Naive B cell (primary cell): ENCODE measurements at regions not wholly inside any gene's neighbourhood (a gene's known extent, or its start where the extent isn't known, plus 50 kb on each side); places are given as distances from the start of the nearest gene placed in this dataset.
"Not testable (repeated sequence)": the region's sequence is repeated elsewhere in the genome, so short reads cannot be mapped to it uniquely, and the experiment has no call there.

Source experiments
- ATAC-seq, 2 donors: fragments of 150-1000 bp; cut with Tn5 transposase; 2 replicates each; pipeline ENCODE4 v1.10.0; 2021; ENCODE audit warnings: low read depth in 2 of 2, mild to moderate bottlenecking in 2 of 2, moderate library complexity in 2 of 2
- DNase-seq: peaks from one replicate; pipeline ENCODE4 v3.0.0; 2022
- H3K27ac Mint-ChIP-seq, 6 donors: one replicate each; pipeline ENCODE4 v1.8.0; 2020 to 2022; ENCODE audit warnings: mild to moderate bottlenecking in 6 of 6, mixed read lengths in 6 of 6, moderate library complexity in 5 of 6, inconsistent platforms in 2 of 6
- H3K27me3 Mint-ChIP-seq, 3 donors: one replicate each; pipeline ENCODE4 v1.8.0; 2021 to 2022; ENCODE audit warnings: mixed read lengths in 3 of 3, mild to moderate bottlenecking in 1 of 3
- H3K36me3 Mint-ChIP-seq, 2 donors: one replicate each; pipeline ENCODE4 v1.8.0; 2020 to 2022; ENCODE audit warnings: mixed read lengths in 2 of 2, inconsistent platforms in 1 of 2, mild to moderate bottlenecking in 1 of 2
- H3K4me1 Mint-ChIP-seq, 3 donors: one replicate each; pipeline ENCODE4 v1.8.0; 2020 to 2022; ENCODE audit warnings: mixed read lengths in 3 of 3, inconsistent platforms in 1 of 3, mild to moderate bottlenecking in 1 of 3, moderate library complexity in 1 of 3
- H3K4me3 Mint-ChIP-seq, 8 donors: one replicate each; pipeline ENCODE4 v1.8.0; 2020 to 2022; ENCODE audit warnings: mild to moderate bottlenecking in 8 of 8, mixed read lengths in 8 of 8, moderate library complexity in 8 of 8, inconsistent platforms in 2 of 8
- H3K9me3 Mint-ChIP-seq, 7 donors: one replicate each; pipeline ENCODE4 v1.8.0; 2020 to 2022; ENCODE audit warnings: mixed read lengths in 7 of 7, mild to moderate bottlenecking in 5 of 7, inconsistent platforms in 2 of 7, moderate library complexity in 1 of 7

DNA sequence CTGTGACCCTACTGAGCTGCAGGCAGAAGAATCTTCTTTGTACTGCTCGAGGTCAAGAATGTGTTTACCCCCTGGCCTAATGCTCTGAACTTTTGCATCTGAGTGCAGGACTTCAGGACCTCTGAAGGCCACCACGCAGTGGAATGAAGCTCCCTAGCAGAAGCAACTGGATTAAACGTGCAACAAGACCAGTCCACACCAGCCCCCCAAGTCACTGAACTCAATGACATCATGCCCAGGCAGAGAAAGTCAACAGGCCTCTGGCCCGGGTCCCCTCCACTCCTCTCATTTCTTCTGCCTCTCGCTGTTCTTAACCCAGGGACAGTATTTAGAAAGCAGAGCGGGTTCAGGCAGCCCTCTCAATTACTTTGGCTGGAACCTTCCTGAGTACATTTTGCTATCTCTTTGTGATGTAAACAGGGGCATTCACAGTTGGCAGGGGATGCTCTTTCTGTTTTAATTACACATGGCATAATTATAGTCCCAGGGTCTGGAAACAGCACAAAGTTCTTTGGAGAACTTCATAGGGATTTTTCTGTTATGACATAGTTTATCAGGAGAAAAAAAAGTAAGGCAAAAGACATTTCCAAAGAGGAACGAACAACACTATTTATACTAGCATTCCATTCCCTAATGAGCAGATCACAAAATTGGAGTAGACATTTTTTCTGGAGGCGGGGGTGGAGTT lies 108.2 kb upstream of the SPATA31D4 start:
- Mint-ChIP-seq H3K9me3 (no peaks in the 10 kb centered on the region), H3K36me3 (no peaks in the 10 kb centered on the region), H3K4me3 (no peak overlapping the region), H3K27ac (peak overlapping the region in 2 of 6 donors; percentile 2 to 21), H3K4me1 (peaks cover 10 to 13% (median 12%) of the 10 kb centered on the region in 3 donors), H3K27me3 (no peaks in the 10 kb centered on the region)
- no peak for ATAC-seq
- DNase-seq, result no peak

- no peak for DNase-seq
- ATAC-seq, result no peak
- Mint-ChIP-seq H3K27ac (no peak overlapping the region), H3K4me3 (no peak overlapping the region), H3K9me3 (no peaks in the 10 kb centered on the region), H3K27me3 (no peaks in the 10 kb centered on the region), H3K36me3 (no peaks in the 10 kb centered on the region), H3K4me1 (peaks cover 0 to 3% (median under 1%) of the 10 kb centered on the region in 3 donors)
Observed at GRCh38 chr9:81822301-81822865, 105.8 kb upstream of the SPATA31D4 start.

DNA sequence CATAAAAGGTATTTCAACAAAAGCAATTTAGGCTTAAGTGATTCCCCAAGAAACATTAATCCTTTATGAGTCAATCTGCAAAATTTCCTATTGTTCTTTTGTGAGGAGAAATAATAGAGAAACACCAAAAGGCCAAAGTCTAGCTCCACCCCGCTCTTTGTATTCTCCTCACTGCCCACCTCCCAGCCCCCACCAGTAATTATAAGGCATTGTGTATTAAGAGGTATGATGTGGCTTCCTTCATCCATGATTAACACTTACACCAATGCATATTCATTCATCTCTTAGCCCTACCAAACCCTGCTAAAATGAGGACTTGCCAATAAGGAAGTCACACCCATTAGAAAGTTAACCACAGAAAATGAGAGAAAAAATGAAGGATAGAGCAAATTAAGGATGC lies 105.3 kb upstream of the SPATA31D4 start:
- Mint-ChIP-seq H3K9me3 (no peaks in the 10 kb centered on the region), H3K27ac (peak overlapping the region in 1 of 6 donors; percentile 16), H3K4me3 (no peak overlapping the region), H3K36me3 (no peaks in the 10 kb centered on the region), H3K27me3 (no peaks in the 10 kb centered on the region), H3K4me1 (peaks cover 4 to 9% (median 6%) of the 10 kb centered on the region in 3 donors)
- DNase-seq (no peak), ATAC-seq (no peak)

GRCh38 chr9:81823672-81824554 lies 104.3 kb upstream of the SPATA31D4 start:
- Mint-ChIP-seq H3K27ac (peak overlapping the region in 1 of 6 donors; percentile 49), H3K27me3 (no peaks in the 10 kb centered on the region), H3K4me1 (peaks cover 7 to 18% (median 15%) of the 10 kb centered on the region in 3 donors), H3K4me3 (no peak overlapping the region), H3K36me3 (no peaks in the 10 kb centered on the region), H3K9me3 (no peaks in the 10 kb centered on the region)
- ATAC-seq (no peak), DNase-seq (no peak)

DNA sequence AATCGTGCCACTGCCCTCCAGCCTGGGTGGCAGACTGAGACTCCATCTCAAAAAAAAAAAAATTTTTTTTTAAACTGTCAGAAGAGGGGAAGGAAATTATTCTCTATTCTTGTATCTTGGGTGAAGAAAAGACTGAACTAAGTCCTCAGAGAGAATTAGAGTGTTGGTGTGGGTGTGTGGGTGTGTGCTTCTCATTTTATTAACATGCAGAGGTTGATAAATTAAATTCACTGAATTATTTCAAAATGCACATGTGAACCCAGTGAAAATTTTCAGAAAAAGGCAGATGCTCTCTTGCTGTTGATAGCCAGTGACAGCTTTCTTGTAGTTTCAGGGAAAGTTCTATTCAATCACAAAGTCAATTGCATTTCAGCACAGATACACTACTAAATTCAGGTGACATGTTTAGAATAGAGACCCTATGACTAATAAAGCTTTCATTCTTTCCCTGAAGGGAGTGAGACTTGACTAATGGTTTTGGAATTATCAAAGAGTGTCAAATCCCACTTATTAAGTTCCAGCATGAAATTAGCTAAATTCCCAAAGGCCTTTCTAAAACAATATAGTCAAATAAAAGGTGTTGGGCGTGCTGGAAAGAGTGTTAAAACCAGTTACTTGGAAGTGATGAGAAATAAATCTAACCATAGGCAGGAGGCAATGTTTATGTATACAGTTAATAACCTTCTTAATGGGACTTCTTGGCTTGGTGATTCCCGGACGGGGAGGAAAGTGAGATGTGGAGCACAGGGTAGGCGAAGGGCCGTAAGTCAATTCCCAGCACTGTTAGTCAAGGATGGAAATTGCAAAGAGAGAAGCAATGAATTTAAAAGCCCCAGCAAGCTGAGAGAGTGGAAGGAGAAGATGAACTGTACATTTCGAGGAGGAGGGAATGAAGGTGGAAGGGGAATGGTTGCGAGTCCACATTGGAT lies 103.2 kb upstream of the SPATA31D4 start:
- Mint-ChIP-seq H3K27ac (peak overlapping the region in 1 of 6 donors; percentile 48), H3K9me3 (no peaks in the 10 kb centered on the region), H3K27me3 (no peaks in the 10 kb centered on the region), H3K4me3 (no peak overlapping the region), H3K36me3 (no peaks in the 10 kb centered on the region), H3K4me1 (peaks cover 14 to 26% (median 25%) of the 10 kb centered on the region in 3 donors)
- no peak for DNase-seq
- no peak for ATAC-seq

DNA sequence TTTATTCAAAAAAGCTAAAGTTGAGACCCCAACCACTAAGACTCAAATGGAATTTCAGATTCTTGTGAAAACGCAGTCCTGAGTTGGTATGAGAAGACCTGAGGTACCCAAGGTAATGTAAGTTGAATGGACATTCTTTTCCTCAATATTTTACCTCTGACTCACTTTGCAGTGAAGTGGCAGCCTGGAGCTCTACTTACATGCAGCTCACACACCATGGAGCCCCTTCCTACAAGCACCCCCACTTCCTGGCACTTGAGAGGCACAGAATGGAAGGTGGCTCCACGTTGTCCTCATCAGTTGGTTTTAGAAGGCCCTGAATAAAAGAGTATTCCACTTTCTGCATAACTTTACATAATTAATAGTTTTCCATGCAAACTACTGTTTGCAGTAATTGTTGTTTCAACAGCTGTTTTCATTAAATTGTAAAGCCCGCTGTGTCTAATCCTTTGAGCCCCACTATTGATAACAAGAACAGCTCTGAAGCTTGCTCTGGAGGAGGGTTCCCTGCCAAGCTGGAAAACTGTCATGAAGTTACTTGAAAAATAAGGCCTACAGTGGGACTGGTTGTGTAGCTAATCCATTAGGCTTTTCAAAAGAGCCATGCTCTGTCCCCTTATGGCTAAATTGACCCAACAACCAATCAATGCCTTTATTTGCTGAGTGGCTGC lies 102.2 kb upstream of the SPATA31D4 start:
- Mint-ChIP-seq H3K4me1 (peaks cover 14 to 26% (median 25%) of the 10 kb centered on the region in 3 donors), H3K27me3 (no peaks in the 10 kb centered on the region), H3K4me3 (no peak overlapping the region), H3K36me3 (no peaks in the 10 kb centered on the region), H3K9me3 (no peaks in the 10 kb centered on the region), H3K27ac (no peak overlapping the region)
- DNase-seq, result no peak
- ATAC-seq, result no peak

DNA sequence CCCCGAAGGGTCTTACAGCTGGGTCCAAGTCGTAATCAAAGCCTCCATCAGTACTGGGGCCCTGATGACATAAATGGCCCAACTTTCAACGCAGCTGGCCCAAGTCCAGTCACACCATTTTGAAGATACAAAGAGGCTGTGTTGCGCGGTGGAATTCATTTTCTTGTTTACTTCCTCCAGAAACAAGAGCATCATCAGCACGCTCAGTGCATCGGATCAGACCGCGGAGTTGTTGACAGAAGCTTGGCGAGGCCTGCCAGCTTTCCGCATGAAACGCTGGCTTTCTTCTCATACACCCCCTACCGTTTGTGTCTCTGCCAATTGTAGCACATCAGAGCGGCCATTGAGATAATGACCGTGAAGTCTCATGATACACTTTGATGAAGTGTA lies 101.7 kb upstream of the SPATA31D4 start:
- Mint-ChIP-seq H3K27me3 (no peaks in the 10 kb centered on the region), H3K4me3 (no peak overlapping the region), H3K9me3 (no peaks in the 10 kb centered on the region), H3K4me1 (peaks cover 17 to 26% (median 25%) of the 10 kb centered on the region in 3 donors), H3K36me3 (no peaks in the 10 kb centered on the region), H3K27ac (no peak overlapping the region)
- no peak for DNase-seq
- ATAC-seq, result no peak

- Mint-ChIP-seq H3K27me3 (no peaks in the 10 kb centered on the region), H3K4me1 (peaks cover 17 to 26% (median 25%) of the 10 kb centered on the region in 3 donors), H3K9me3 (no peaks in the 10 kb centered on the region), H3K4me3 (peak overlapping the region in 4 of 8 donors; percentile 1 to 45 (median 22)), H3K27ac (no peak overlapping the region), H3K36me3 (no peaks in the 10 kb centered on the region)
- peak; percentile 24 for DNase-seq
- ATAC-seq, result peak; percentile 78 to 79
Observed at GRCh38 chr9:81827616-81828296, 100.5 kb upstream of the SPATA31D4 start.

GRCh38 chr9:81829195-81829882 lies 98.9 kb upstream of the SPATA31D4 start:
- H3K27me3 Mint-ChIP-seq, result no peaks in the 10 kb centered on the region
- H3K27ac Mint-ChIP-seq, result peak overlapping the region in 2 of 6 donors; percentile 41 to 76
- no peaks in the 10 kb centered on the region for H3K9me3 Mint-ChIP-seq
- H3K4me1 Mint-ChIP-seq, result peaks cover 17 to 26% (median 25%) of the 10 kb centered on the region in 3 donors
- H3K36me3 Mint-ChIP-seq, result no peaks in the 10 kb centered on the region
- peak overlapping the region in 2 of 8 donors; percentile 32 to 48 for H3K4me3 Mint-ChIP-seq
- no peak for ATAC-seq
- no peak for DNase-seq

DNA sequence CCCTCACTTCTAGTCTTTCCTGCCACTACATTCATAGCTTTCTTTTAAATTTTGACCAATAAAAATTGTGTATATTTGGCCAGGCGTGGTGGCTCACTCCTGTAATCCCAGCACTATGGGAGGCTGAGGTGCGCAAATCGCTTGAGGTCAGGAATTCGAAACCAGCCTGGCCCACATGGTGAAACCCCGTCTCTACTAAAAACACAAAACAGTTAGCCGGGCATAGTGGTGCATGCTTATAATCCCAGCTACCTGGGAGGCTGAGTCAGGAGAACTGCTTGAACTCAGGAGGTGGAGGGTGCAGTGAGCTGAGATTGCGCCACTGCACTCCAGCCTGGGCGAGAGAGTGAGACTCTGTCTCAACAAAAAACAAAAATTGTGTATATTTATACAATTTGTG lies 97.8 kb upstream of the SPATA31D4 start:
- H3K4me1 Mint-ChIP-seq, result peaks cover 17 to 26% (median 25%) of the 10 kb centered on the region in 3 donors
- DNase-seq, H3K27me3 Mint-ChIP-seq, H3K4me3 Mint-ChIP-seq, H3K9me3 Mint-ChIP-seq, H3K36me3 Mint-ChIP-seq, ATAC-seq, H3K27ac Mint-ChIP-seq: not testable (repeated sequence)

DNA sequence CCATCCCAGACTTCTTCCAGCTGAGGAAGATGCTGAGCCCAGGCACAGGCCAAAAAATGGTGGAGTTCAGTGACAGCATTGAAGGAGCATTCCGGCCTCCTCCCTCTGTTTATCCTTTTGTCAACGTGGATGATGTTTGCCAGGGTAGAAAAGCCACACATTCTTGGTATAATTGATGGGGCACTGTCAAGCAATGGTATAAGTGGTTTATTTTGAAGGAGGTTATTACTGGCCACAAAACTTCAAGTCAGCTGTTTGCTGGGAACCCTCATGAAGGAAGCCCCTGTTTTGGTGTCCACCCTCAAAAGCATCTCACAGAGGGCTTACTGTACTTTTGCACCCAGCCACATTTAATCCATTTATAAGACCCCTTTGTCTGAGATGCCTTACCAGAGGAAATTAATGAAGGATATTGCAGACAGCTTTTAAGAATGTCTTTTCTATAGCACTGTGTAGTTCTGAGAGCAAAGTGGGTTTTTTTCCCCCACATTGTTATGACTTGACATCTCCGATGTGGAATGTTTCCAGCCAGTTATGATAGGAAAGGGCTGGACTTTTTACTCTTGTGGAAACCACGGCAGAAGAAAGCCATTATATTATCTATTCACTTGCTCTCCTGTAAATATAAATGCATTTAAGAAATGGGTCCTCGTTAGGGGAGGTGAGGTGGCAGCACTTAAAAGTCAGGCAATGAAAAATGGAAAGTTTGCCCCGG lies 95.5 kb upstream of the SPATA31D4 start:
- Mint-ChIP-seq H3K27me3 (peaks cover 0 to 7% (median 0%) of the 10 kb centered on the region in 3 donors), H3K36me3 (peaks cover 0 to 4% of the 10 kb centered on the region in 2 donors), H3K4me3 (no peak overlapping the region), H3K9me3 (no peaks in the 10 kb centered on the region), H3K4me1 (peaks cover 15 to 21% (median 19%) of the 10 kb centered on the region in 3 donors), H3K27ac (no peak overlapping the region)
- DNase-seq (no peak), ATAC-seq (no peak)
